Astrocyte (in vitro differentiated cells and primary cell): ENCODE measurements at regions not wholly inside any gene's neighbourhood (a gene's known extent, or its start where the extent isn't known, plus 50 kb on each side); places are given as distances from the start of the nearest gene placed in this dataset.

Source experiments
- DNase-seq: peaks from one replicate; pipeline ENCODE4 v3.0.0-alpha.2; 2010; ENCODE audit warnings: low read depth
- FAIRE-seq: peaks from 2 replicates; lab custom pipeline; 2011; peaks lifted over from hg19 to GRCh38; lab: Jason Lieb, UNC
- H2AFZ ChIP-seq: 2 replicates; pipeline ENCODE4 v1.6.0; 2012; ENCODE audit warnings: low read depth, low read length, inconsistent platforms
- H3K27ac ChIP-seq: 2 replicates; pipeline ENCODE4 v1.5.1; 2011; ENCODE audit warnings: low read depth, low read length, inconsistent platforms
- H3K27me3 ChIP-seq: 2 replicates; pipeline ENCODE4 v1.6.0; 2011; ENCODE audit warnings: low read length, inconsistent platforms; ENCODE audit not compliant: insufficient read depth
- H3K36me3 ChIP-seq: 2 replicates; pipeline ENCODE4 v1.5.1; 2011; ENCODE audit warnings: low read length, inconsistent platforms; ENCODE audit not compliant: insufficient read depth
- H3K4me1 ChIP-seq: 2 replicates; pipeline ENCODE4 v1.5.1; 2011; ENCODE audit warnings: low read length, inconsistent platforms; ENCODE audit not compliant: insufficient read depth
- H3K4me2 ChIP-seq: 2 replicates; pipeline ENCODE4 v1.6.0; 2012; ENCODE audit warnings: low read length, inconsistent platforms
- H3K4me3 ChIP-seq: 2 replicates; pipeline ENCODE4 v1.5.1; 2011; ENCODE audit warnings: low read depth, mild to moderate bottlenecking, low read length, inconsistent platforms; ENCODE audit not compliant: insufficient read depth
- H3K79me2 ChIP-seq: 2 replicates; pipeline ENCODE4 v1.6.0; 2012; ENCODE audit warnings: mild to moderate bottlenecking, low read length, inconsistent platforms; ENCODE audit not compliant: insufficient read depth
- H3K9ac ChIP-seq: 2 replicates; pipeline ENCODE4 v1.6.0; 2012; ENCODE audit warnings: mild to moderate bottlenecking, low read length, inconsistent platforms
- H3K9me3 ChIP-seq: 2 replicates; pipeline ENCODE4 v1.5.1; 2012; ENCODE audit warnings: low read depth, mild to moderate bottlenecking, low read length, inconsistent platforms; ENCODE audit not compliant: insufficient read depth
- H4K20me1 ChIP-seq: 2 replicates; pipeline ENCODE4 v1.6.0; 2012; ENCODE audit warnings: low read length, inconsistent platforms; ENCODE audit not compliant: insufficient read depth
- H3K27ac Mint-ChIP-seq: one replicate; pipeline ENCODE4 v1.8.0; 2021; ENCODE audit warnings: mild to moderate bottlenecking, mixed read lengths; ENCODE audit not compliant: unreplicated experiment
- H3K27me3 Mint-ChIP-seq: one replicate; pipeline ENCODE4 v1.8.0; 2021; ENCODE audit warnings: low read depth, mixed read lengths; ENCODE audit not compliant: unreplicated experiment
- H3K36me3 Mint-ChIP-seq: one replicate; pipeline ENCODE4 v1.8.0; 2021; ENCODE audit warnings: low read depth, mixed read lengths; ENCODE audit not compliant: unreplicated experiment
- H3K4me1 Mint-ChIP-seq: one replicate; pipeline ENCODE4 v1.8.0; 2021; ENCODE audit warnings: low read depth, mixed read lengths; ENCODE audit not compliant: unreplicated experiment
- H3K4me3 Mint-ChIP-seq: one replicate; pipeline ENCODE4 v1.8.0; 2021; ENCODE audit warnings: mild to moderate bottlenecking, moderate library complexity, mixed read lengths; ENCODE audit not compliant: unreplicated experiment
- H3K9me3 Mint-ChIP-seq: one replicate; pipeline ENCODE4 v1.8.0; 2021; ENCODE audit warnings: mild to moderate bottlenecking, mixed read lengths; ENCODE audit not compliant: unreplicated experiment
- EZH2 ChIP-seq: IDR thresholded peaks from 2 replicates; pipeline ENCODE4 v1.6.1; 2012; ENCODE audit warnings: mild to moderate bottlenecking, low read length, inconsistent platforms; ENCODE audit not compliant: insufficient read depth
- TF ChIP-seq, protein P1 (sequence below): IDR thresholded peaks from 2 replicates; pipeline ENCODE4 v1.5.1; 2011; ENCODE audit warnings: low read depth, mild to moderate bottlenecking, inconsistent platforms, low read length, moderate library complexity; ENCODE audit not compliant: insufficient read depth

DNA sequence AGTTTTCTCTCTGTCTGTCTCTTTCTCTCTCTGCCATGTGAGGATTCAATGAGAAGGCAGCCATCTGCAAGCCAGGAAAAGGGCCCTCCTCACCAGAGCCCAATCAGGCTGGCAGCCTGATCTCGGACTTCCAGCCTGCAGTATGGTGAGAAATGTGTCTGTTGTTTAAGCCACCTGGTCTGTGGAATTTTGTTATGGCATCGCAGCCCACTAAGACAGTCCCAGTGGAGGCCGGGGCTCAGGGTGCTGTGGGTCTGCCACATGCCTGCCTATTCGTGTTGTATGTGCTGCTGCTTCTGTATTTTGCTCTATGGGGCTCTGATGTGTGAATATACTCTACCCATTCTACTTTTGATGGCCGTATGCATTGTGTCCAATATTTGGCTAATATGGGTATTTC, 139.0 kb upstream of the HS6ST1 start:
- no peaks in the 10 kb centered on the region for H3K4me1 ChIP-seq
- Mint-ChIP-seq H3K4me1 (peaks cover 2% of the 10 kb centered on the region), H3K36me3 (no peaks in the 10 kb centered on the region), H3K9me3 (peaks cover 11% of the 10 kb centered on the region), H3K4me3 (no peak overlapping the region), H3K27ac (no peak overlapping the region), H3K27me3 (peaks cover 37% of the 10 kb centered on the region)
- no peak for DNase-seq
- H3K27ac ChIP-seq, result no peak overlapping the region
- no peak for FAIRE-seq
- H3K4me3 ChIP-seq, result no peak overlapping the region
- no peaks in the 10 kb centered on the region for H4K20me1 ChIP-seq
- H3K27me3 ChIP-seq, result peaks cover 4% of the 10 kb centered on the region
- H3K4me2 ChIP-seq, result no peak overlapping the region
- H2AFZ ChIP-seq, result no peak overlapping the region
- H3K36me3 ChIP-seq, result no peaks in the 10 kb centered on the region
- no peaks in the 10 kb centered on the region for H3K9me3 ChIP-seq
- H3K9ac ChIP-seq, result no peak overlapping the region
- TF ChIP-seq, protein P1, sequence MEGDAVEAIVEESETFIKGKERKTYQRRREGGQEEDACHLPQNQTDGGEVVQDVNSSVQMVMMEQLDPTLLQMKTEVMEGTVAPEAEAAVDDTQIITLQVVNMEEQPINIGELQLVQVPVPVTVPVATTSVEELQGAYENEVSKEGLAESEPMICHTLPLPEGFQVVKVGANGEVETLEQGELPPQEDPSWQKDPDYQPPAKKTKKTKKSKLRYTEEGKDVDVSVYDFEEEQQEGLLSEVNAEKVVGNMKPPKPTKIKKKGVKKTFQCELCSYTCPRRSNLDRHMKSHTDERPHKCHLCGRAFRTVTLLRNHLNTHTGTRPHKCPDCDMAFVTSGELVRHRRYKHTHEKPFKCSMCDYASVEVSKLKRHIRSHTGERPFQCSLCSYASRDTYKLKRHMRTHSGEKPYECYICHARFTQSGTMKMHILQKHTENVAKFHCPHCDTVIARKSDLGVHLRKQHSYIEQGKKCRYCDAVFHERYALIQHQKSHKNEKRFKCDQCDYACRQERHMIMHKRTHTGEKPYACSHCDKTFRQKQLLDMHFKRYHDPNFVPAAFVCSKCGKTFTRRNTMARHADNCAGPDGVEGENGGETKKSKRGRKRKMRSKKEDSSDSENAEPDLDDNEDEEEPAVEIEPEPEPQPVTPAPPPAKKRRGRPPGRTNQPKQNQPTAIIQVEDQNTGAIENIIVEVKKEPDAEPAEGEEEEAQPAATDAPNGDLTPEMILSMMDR, result no peak
- no peak for TF ChIP-seq EZH2
- no peaks in the 10 kb centered on the region for H3K79me2 ChIP-seq

- no peak overlapping the region for H3K4me3 ChIP-seq
- DNase-seq, result no peak
- TF ChIP-seq, protein P1, result no peak
- TF ChIP-seq EZH2, result no peak
- H3K27ac Mint-ChIP-seq, result no peak overlapping the region
- H3K27ac ChIP-seq, result no peak overlapping the region
- no peaks in the 10 kb centered on the region for H3K79me2 ChIP-seq
- no peaks in the 10 kb centered on the region for H3K36me3 ChIP-seq
- no peak overlapping the region for H2AFZ ChIP-seq
- H3K9me3 Mint-ChIP-seq, result peaks cover 6% of the 10 kb centered on the region
- peaks cover 4% of the 10 kb centered on the region for H3K27me3 ChIP-seq
- no peaks in the 10 kb centered on the region for H3K9me3 ChIP-seq
- no peaks in the 10 kb centered on the region for H4K20me1 ChIP-seq
- FAIRE-seq, result no peak
- no peak overlapping the region for H3K4me3 Mint-ChIP-seq
- H3K4me1 Mint-ChIP-seq, result peaks cover 2% of the 10 kb centered on the region
- no peaks in the 10 kb centered on the region for H3K4me1 ChIP-seq
- H3K27me3 Mint-ChIP-seq, result peaks cover 33% of the 10 kb centered on the region
- no peaks in the 10 kb centered on the region for H3K36me3 Mint-ChIP-seq
- no peak overlapping the region for H3K4me2 ChIP-seq
- H3K9ac ChIP-seq, result no peak overlapping the region
These were observed 139.8 kb upstream of the HS6ST1 start for GRCh38 chr2:128458505-128458904.

- H3K9me3 ChIP-seq, result peaks cover 21% of the 10 kb centered on the region
- no peaks in the 10 kb centered on the region for H3K4me1 ChIP-seq
- H3K9ac ChIP-seq, result no peak overlapping the region
- no peaks in the 10 kb centered on the region for H3K36me3 Mint-ChIP-seq
- no peak overlapping the region for H3K27ac ChIP-seq
- H3K4me3 Mint-ChIP-seq, result no peak overlapping the region
- H3K27me3 Mint-ChIP-seq, result peaks cover 7% of the 10 kb centered on the region
- H3K79me2 ChIP-seq, result no peaks in the 10 kb centered on the region
- TF ChIP-seq, protein P1, result no peak
- TF ChIP-seq EZH2, result no peak
- H3K9me3 Mint-ChIP-seq, result peaks cover 13% of the 10 kb centered on the region
- no peak overlapping the region for H3K27ac Mint-ChIP-seq
- no peak overlapping the region for H3K4me2 ChIP-seq
- FAIRE-seq (no peak), DNase-seq (no peak)
- H2AFZ ChIP-seq, result no peak overlapping the region
- H4K20me1 ChIP-seq, result no peaks in the 10 kb centered on the region
- H3K4me3 ChIP-seq, result no peak overlapping the region
- no peaks in the 10 kb centered on the region for H3K27me3 ChIP-seq
- no peaks in the 10 kb centered on the region for H3K36me3 ChIP-seq
- peaks cover 2% of the 10 kb centered on the region for H3K4me1 Mint-ChIP-seq
These were observed 145.8 kb upstream of the HS6ST1 start for GRCh38 chr2:128464456-128464855.
